Fibroblast of lung (primary cell): ENCODE measurements at regions not wholly inside any gene's neighbourhood (a gene's known extent, or its start where the extent isn't known, plus 50 kb on each side); places are given as distances from the start of the nearest gene placed in this dataset.

Source experiments
- DNase-seq, 2 donors: peaks; one replicate each; pipeline versions ENCODE4 v3.0.0 to v3.0.0-alpha.2; 2010; ENCODE audit warnings: low read depth in 2 of 2
- H2AFZ ChIP-seq: 2 replicates; pipeline ENCODE4 v1.5.1; 2012; ENCODE audit warnings: low read length, control low read depth, inconsistent platforms
- H3K27ac ChIP-seq: 2 replicates; pipeline ENCODE4 v1.5.1; 2011; ENCODE audit warnings: low read length, control low read depth; ENCODE audit not compliant: insufficient read depth
- H3K27me3 ChIP-seq: 2 replicates; pipeline ENCODE4 v1.5.1; 2011; ENCODE audit warnings: mild to moderate bottlenecking, low read length; ENCODE audit not compliant: control insufficient read depth, insufficient read depth
- H3K36me3 ChIP-seq: 2 replicates; pipeline ENCODE4 v1.5.1; 2011; ENCODE audit warnings: low read length; ENCODE audit not compliant: control insufficient read depth, insufficient read depth
- H3K4me1 ChIP-seq: 2 replicates; pipeline ENCODE4 v1.5.1; 2011; ENCODE audit warnings: low read length; ENCODE audit not compliant: control insufficient read depth, insufficient read depth; ENCODE audit errors: extremely low read depth
- H3K4me2 ChIP-seq: 2 replicates; pipeline ENCODE4 v1.5.1; 2011; ENCODE audit warnings: low read length, control low read depth; ENCODE audit not compliant: insufficient read depth; ENCODE audit errors: extremely low read depth
- H3K4me3 ChIP-seq, 4 experiments: fragments of 200-600 bp in 1 of 4; sonication (generic) in 1 of 4; replicated peaks in 1 of 4; 2 replicates each; pipeline ENCODE4 v1.5.1; 2011 to 2016; ENCODE audit warnings: low read length in 4 of 4, low read depth in 3 of 4, mild to moderate bottlenecking in 3 of 4, control low read depth in 2 of 4, inconsistent platforms in 1 of 4, mixed read lengths in 1 of 4; ENCODE audit not compliant: insufficient read depth in 1 of 4; ENCODE audit errors: control extremely low read depth in 1 of 4
- H3K79me2 ChIP-seq: 2 replicates; pipeline ENCODE4 v1.5.1; 2012; ENCODE audit warnings: mild to moderate bottlenecking, low read length, inconsistent platforms; ENCODE audit not compliant: control insufficient read depth, insufficient read depth
- H3K9ac ChIP-seq: 2 replicates; pipeline ENCODE4 v1.5.1; 2011; ENCODE audit warnings: mild to moderate bottlenecking, low read length, control low read depth; ENCODE audit not compliant: insufficient read depth
- H3K9me3 ChIP-seq: 2 replicates; pipeline ENCODE4 v1.5.1; 2012; ENCODE audit warnings: low read depth, low read length; ENCODE audit not compliant: control insufficient read depth, insufficient read depth
- H4K20me1 ChIP-seq: 2 replicates; pipeline ENCODE4 v1.5.1; 2011; ENCODE audit warnings: low read length; ENCODE audit not compliant: control insufficient read depth, insufficient read depth; ENCODE audit errors: extremely low read depth
- EZH2 ChIP-seq: IDR thresholded peaks from 2 replicates; pipeline ENCODE4 v1.5.1; 2012; ENCODE audit warnings: low read length, control low read depth, mild to moderate bottlenecking; ENCODE audit errors: missing control alignments
- TF ChIP-seq, protein P1 (sequence below), 2 donors: IDR thresholded peaks in 1 of 2; conservative IDR thresholded peaks in 1 of 2; 1 replicate in 1 of 2; 2 replicates in 1 of 2; pipeline ENCODE4 v1.5.1; 2011 to 2012; ENCODE audit warnings: low read length in 2 of 2, control low read depth in 1 of 2, inconsistent platforms in 1 of 2, low read depth in 1 of 2, mild to moderate bottlenecking in 1 of 2

DNA sequence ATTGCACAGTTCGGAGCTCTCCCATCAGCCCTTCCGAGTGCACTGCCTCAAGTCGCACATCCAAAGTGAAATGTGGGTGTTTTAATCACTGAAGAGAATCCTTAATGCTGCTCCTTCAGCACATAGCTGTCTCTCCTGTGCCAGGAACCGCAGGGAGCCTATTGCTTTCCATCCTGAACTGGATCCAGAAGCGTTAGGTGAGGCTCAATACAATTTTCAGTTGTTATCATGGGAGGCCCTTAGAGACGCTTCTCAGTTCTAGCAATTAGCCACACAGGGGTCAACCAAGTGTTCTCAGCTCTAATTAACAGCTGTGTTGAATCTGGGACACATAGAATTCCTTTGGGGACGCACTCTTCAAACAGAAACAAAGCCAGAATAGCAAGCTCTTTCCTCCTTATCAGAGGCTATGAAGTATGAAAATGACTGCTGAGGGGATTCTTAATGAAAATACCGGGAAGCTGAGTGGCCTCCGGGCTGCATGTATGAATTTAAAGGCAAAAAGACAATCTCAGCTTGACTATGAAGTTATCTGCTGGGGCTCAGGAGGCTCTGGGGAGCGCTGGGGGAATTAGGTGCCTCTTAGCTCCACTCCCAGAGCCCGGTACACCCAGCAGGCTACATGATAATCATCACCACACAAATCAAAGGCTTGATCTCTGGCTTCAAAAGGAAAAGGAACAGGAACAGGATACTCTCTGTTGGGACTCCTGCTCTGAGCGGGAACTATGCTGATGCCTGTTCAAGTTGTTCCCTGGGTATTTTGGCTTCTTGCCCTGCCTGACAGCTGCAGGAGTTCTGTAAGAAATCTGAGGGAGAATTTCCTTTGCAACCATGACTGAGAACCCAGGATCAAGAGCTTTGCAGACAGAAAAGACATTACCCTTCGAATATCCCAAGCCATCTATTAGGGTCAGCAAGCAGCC, 55.4 kb upstream of the NCOA1 start:
- no peak for TF ChIP-seq EZH2
- TF ChIP-seq, protein P1, sequence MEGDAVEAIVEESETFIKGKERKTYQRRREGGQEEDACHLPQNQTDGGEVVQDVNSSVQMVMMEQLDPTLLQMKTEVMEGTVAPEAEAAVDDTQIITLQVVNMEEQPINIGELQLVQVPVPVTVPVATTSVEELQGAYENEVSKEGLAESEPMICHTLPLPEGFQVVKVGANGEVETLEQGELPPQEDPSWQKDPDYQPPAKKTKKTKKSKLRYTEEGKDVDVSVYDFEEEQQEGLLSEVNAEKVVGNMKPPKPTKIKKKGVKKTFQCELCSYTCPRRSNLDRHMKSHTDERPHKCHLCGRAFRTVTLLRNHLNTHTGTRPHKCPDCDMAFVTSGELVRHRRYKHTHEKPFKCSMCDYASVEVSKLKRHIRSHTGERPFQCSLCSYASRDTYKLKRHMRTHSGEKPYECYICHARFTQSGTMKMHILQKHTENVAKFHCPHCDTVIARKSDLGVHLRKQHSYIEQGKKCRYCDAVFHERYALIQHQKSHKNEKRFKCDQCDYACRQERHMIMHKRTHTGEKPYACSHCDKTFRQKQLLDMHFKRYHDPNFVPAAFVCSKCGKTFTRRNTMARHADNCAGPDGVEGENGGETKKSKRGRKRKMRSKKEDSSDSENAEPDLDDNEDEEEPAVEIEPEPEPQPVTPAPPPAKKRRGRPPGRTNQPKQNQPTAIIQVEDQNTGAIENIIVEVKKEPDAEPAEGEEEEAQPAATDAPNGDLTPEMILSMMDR (conservative IDR thresholded peaks at IDR 0.05 in 1 of 2, IDR thresholded peaks at IDR 0.05 in 1 of 2; ENCODE audit: low read depth in 1 of 2, low read length in 2 of 2), result no peak
- Histone ChIP-seq H3K4me3 (peak overlapping the region in 1 of 4 experiments; percentile 2), H3K9me3 (no peaks in the 10 kb centered on the region), H4K20me1 (no peaks in the 10 kb centered on the region), H3K27me3 (no peaks in the 10 kb centered on the region), H3K4me2 (peak overlapping the region; percentile 32), H3K79me2 (no peaks in the 10 kb centered on the region), H2AFZ (peak overlapping the region; percentile 38), H3K9ac (no peak overlapping the region), H3K36me3 (no peaks in the 10 kb centered on the region), H3K27ac (no peak overlapping the region), H3K4me1 (peaks cover 3% of the 10 kb centered on the region)
- DNase-seq, result peak; percentile 64 to 84

GRCh38 chr2:24434541-24434940, 56.5 kb upstream of the NCOA1 start:
- H3K79me2 ChIP-seq, result no peaks in the 10 kb centered on the region
- DNase-seq, result no peak
- H4K20me1 ChIP-seq, result no peaks in the 10 kb centered on the region
- TF ChIP-seq, protein P1 (conservative IDR thresholded peaks at IDR 0.05 in 1 of 2, IDR thresholded peaks at IDR 0.05 in 1 of 2; ENCODE audit: low read depth in 1 of 2, low read length in 2 of 2), result no peak
- TF ChIP-seq EZH2, result no peak
- no peak overlapping the region for H2AFZ ChIP-seq
- no peaks in the 10 kb centered on the region for H3K9me3 ChIP-seq
- H3K9ac ChIP-seq, result no peak overlapping the region
- no peaks in the 10 kb centered on the region for H3K27me3 ChIP-seq
- no peaks in the 10 kb centered on the region for H3K36me3 ChIP-seq
- no peak overlapping the region for H3K27ac ChIP-seq
- H3K4me2 ChIP-seq, result no peak overlapping the region
- peaks cover 3% of the 10 kb centered on the region for H3K4me1 ChIP-seq
- no peak overlapping the region for H3K4me3 ChIP-seq

DNA sequence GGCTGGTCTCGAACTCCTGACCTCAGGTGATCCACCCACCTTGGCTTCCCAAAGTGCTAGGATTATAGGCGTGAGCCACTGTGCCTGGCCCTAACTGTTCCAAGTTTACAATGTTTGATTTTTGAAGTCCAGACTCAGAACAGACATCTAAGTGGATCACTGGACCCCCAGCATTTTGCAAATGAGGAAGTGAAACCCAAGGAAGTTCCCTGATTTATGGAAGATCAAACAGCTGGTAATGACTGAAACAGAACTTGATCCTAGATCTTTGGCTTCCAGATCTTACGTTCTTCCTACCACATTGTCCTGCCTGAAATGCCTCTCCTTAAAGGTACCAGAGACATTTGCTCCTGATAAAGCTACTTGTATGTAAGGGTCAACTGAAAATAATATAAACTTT, 58.3 kb upstream of the NCOA1 start:
- H3K27ac ChIP-seq, result no peak overlapping the region
- no peaks in the 10 kb centered on the region for H3K79me2 ChIP-seq
- no peak for TF ChIP-seq EZH2
- TF ChIP-seq, protein P1 (conservative IDR thresholded peaks at IDR 0.05 in 1 of 2, IDR thresholded peaks at IDR 0.05 in 1 of 2; ENCODE audit: low read depth in 1 of 2, low read length in 2 of 2), result no peak
- peaks cover 3% of the 10 kb centered on the region for H3K4me1 ChIP-seq
- H2AFZ ChIP-seq, result no peak overlapping the region
- no peaks in the 10 kb centered on the region for H3K27me3 ChIP-seq
- H3K9ac ChIP-seq, result no peak overlapping the region
- no peaks in the 10 kb centered on the region for H3K36me3 ChIP-seq
- H3K4me3 ChIP-seq, result no peak overlapping the region
- H3K9me3 ChIP-seq, result no peaks in the 10 kb centered on the region
- no peak for DNase-seq
- H3K4me2 ChIP-seq, result no peak overlapping the region
- no peaks in the 10 kb centered on the region for H4K20me1 ChIP-seq
